A673 (cell line): ENCODE measurements at regions not wholly inside any gene's neighbourhood (a gene's known extent, or its start where the extent isn't known, plus 50 kb on each side); places are given as distances from the start of the nearest gene placed in this dataset.

Source experiments
- BruUV-seq: library from RNA; stranded (reverse); fragments of 400-500 nt; replicated peaks from 2 replicates; lab custom pipeline; 2021; lab: Mats Ljungman, UMichigan
- CTCF ChIA-PET: fragments of 300-600 bp; sonication (Branson Sonifier 250); formaldehyde crosslinking; loops from one replicate; lab custom pipeline; 2022; ENCODE audit warnings: antibody characterized with exemption; lab: Charles Lee
- POLR2A ChIA-PET: fragments of 300-600 bp; sonication (Branson Sonifier 250); formaldehyde crosslinking; loops from one replicate; lab custom pipeline; 2022; ENCODE audit warnings: antibody characterized with exemption; ENCODE audit not compliant: low non-redundant PET; lab: Charles Lee
- DNase-seq: peaks from one replicate; pipeline ENCODE4 v3.0.0-alpha.2; 2015; ENCODE audit warnings: low spot score
- H3K27ac ChIP-seq: fragments of 200-600 bp; sonication (generic); 2 replicates; pipeline ENCODE4 v1.5.1; 2016; ENCODE audit warnings: mixed run types, low read depth, mild to moderate bottlenecking, mixed read lengths, antibody characterized with exemption, low read length; ENCODE audit not compliant: poor library complexity, severe bottlenecking
- H3K27me3 ChIP-seq: fragments of 200-600 bp; sonication (generic); replicated peaks from 2 replicates; pipeline ENCODE4 v1.6.1; 2017; ENCODE audit warnings: mixed run types, low read depth, mild to moderate bottlenecking, mixed read lengths, antibody characterized with exemption, low read length; ENCODE audit not compliant: insufficient read depth, poor library complexity
- H3K36me3 ChIP-seq: fragments of 200-600 bp; sonication (generic); 2 replicates; pipeline ENCODE4 v1.6.1; 2016; ENCODE audit warnings: mixed run types, mild to moderate bottlenecking, mixed read lengths, antibody characterized with exemption, low read length; ENCODE audit not compliant: insufficient read depth, poor library complexity, severe bottlenecking
- H3K4me1 ChIP-seq: fragments of 200-600 bp; sonication (generic); 2 replicates; pipeline ENCODE4 v1.6.1; 2017; ENCODE audit warnings: mixed run types, mild to moderate bottlenecking, mixed read lengths, antibody characterized with exemption, low read length; ENCODE audit not compliant: insufficient read depth, poor library complexity, severe bottlenecking
- H3K4me3 ChIP-seq: fragments of 200-600 bp; sonication (generic); 2 replicates; pipeline ENCODE4 v1.5.1; 2016; ENCODE audit warnings: low read depth, mixed run types, mild to moderate bottlenecking, mixed read lengths, low read length; ENCODE audit not compliant: poor library complexity, severe bottlenecking
- H3K9me3 ChIP-seq: fragments of 200-600 bp; sonication (generic); 2 replicates; pipeline ENCODE4 v1.6.1; 2016; ENCODE audit warnings: mixed run types, low read depth, mild to moderate bottlenecking, mixed read lengths, antibody characterized with exemption, low read length; ENCODE audit not compliant: poor library complexity, severe bottlenecking
- EZH2 ChIP-seq: fragments of 200-600 bp; sonication (generic); IDR thresholded peaks from 2 replicates; pipeline ENCODE4 v1.6.1; 2017; ENCODE audit warnings: borderline replicate concordance, low read depth, mild to moderate bottlenecking, mixed read lengths, antibody characterized with exemption, low read length; ENCODE audit not compliant: poor library complexity, severe bottlenecking
- intact Hi-C: fragments of 100-400 bp; cut with micrococcal nuclease; formaldehyde crosslinking; loops from one replicate; pipeline ENCODE4 v1.10.0; 2022; ENCODE audit not compliant: unreplicated experiment
- TF ChIP-seq, protein P1 (sequence below): fragments of 300-800, 200-600 bp; sonication (generic); conservative IDR thresholded peaks from 2 replicates; pipeline ENCODE4 v1.5.1; 2017; ENCODE audit warnings: low read depth, mild to moderate bottlenecking, antibody characterized with exemption, low read length, moderate library complexity, mixed read lengths

DNA sequence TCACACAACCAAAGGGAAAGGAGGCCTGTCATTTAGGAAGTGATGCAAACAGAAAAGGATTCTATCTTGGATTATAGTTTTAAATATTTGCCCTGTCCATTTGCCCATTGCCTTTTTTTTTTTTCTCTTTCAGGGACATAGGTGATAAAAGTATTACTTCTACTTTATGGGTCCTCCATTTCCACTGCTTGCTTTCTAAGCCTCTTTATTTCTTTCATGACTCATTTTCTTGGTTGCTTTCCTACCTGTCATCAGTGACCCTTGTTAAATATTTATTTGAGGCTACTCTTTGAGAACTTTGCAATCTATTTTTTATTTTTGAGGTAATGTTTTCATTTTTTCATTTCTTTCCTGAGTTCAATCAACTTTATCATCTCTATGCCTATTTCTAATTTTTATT, 522.9 kb upstream of the ARRDC3 start:
- no TSS peak for BruUV-seq
- Histone ChIP-seq H3K27ac (no peak overlapping the region), H3K9me3 (no peaks in the 10 kb centered on the region), H3K36me3 (no peaks in the 10 kb centered on the region), H3K4me3 (no peak overlapping the region), H3K27me3 (no peaks in the 10 kb centered on the region), H3K4me1 (no peaks in the 10 kb centered on the region)
- ChIA-PET CTCF (no interaction called here), POLR2A (interaction anchor here (0.5 kb wide), 1 partner anchor 367 kb away, joined by 8 read pairs; no protein-coding TSS in a partner anchor)
- TF ChIP-seq, protein P1, sequence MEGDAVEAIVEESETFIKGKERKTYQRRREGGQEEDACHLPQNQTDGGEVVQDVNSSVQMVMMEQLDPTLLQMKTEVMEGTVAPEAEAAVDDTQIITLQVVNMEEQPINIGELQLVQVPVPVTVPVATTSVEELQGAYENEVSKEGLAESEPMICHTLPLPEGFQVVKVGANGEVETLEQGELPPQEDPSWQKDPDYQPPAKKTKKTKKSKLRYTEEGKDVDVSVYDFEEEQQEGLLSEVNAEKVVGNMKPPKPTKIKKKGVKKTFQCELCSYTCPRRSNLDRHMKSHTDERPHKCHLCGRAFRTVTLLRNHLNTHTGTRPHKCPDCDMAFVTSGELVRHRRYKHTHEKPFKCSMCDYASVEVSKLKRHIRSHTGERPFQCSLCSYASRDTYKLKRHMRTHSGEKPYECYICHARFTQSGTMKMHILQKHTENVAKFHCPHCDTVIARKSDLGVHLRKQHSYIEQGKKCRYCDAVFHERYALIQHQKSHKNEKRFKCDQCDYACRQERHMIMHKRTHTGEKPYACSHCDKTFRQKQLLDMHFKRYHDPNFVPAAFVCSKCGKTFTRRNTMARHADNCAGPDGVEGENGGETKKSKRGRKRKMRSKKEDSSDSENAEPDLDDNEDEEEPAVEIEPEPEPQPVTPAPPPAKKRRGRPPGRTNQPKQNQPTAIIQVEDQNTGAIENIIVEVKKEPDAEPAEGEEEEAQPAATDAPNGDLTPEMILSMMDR = no peak
- TF ChIP-seq EZH2 = no peak
- DNase-seq = no peak
- intact Hi-C loops = no loop called here

DNA sequence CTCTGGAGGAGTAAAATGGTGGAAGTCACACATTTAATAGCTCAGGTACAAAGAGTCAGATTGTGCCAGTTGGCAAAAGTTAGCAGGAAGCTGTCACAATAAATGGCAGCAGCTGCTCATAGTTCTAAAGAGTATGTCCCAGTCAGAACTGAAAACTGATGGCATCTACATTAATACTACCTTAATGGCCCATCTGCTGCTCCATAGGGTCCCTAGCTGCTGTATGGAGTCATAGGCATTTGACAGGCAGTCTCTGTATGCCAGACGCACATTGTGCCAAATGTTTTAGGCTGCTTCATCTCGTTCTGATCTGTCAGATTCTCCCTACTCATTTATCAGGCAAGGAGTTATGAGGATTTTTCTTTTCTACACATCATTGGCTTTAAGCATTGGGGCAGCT, 515.8 kb upstream of the ARRDC3 start:
- H3K4me1 ChIP-seq = no peaks in the 10 kb centered on the region
- no peak for TF ChIP-seq EZH2
- TF ChIP-seq, protein P1 = no peak
- no TSS peak for BruUV-seq
- no peaks in the 10 kb centered on the region for H3K9me3 ChIP-seq
- H3K36me3 ChIP-seq = no peaks in the 10 kb centered on the region
- H3K4me3 ChIP-seq = no peak overlapping the region
- DNase-seq = no peak
- H3K27me3 ChIP-seq = no peaks in the 10 kb centered on the region
- ChIA-PET POLR2A (no interaction called here), CTCF (no interaction called here)
- intact Hi-C loops = no loop called here
- H3K27ac ChIP-seq = no peak overlapping the region

DNA sequence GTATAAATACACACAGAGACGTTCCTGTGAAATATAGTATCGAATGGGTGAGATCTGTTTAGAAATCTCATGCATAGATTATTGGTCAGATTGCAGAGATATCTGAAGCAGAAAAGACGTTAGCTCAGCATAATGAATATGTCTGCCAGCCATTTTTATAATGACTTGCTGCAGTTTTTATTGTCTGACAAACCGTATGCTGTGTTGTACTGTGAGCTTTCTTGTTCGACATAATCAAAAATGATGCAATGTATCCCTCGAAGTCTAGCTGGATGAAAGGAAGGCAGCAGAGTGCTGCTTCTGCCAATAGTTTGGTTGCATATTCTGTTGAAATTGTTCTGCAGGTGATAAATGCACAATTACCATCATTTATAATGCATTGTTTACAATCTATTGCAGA, 514.9 kb upstream of the ARRDC3 start:
- no peak overlapping the region for H3K27ac ChIP-seq
- no TSS peak for BruUV-seq
- POLR2A ChIA-PET = no interaction called here
- no peaks in the 10 kb centered on the region for H3K27me3 ChIP-seq
- H3K4me3 ChIP-seq = no peak overlapping the region
- DNase-seq = no peak
- H3K36me3 ChIP-seq = no peaks in the 10 kb centered on the region
- H3K9me3 ChIP-seq = no peaks in the 10 kb centered on the region
- no peaks in the 10 kb centered on the region for H3K4me1 ChIP-seq
- intact Hi-C loops = no loop called here
- CTCF ChIA-PET = no interaction called here
- TF ChIP-seq, protein P1 = no peak
- TF ChIP-seq EZH2 = no peak
